ENCODE measurements at regions not wholly inside any gene's neighbourhood (a gene's known extent, or its start where the extent isn't known, plus 50 kb on each side); places are given as distances from the start of the nearest gene placed in this dataset.
A peak's percentile ranks its signal among the peaks of the same experiment; 100 is the strongest.
"Not testable (repeated sequence)": the region's sequence is repeated elsewhere in the genome, so short reads cannot be mapped to it uniquely, and the experiment has no call there.

DNA sequence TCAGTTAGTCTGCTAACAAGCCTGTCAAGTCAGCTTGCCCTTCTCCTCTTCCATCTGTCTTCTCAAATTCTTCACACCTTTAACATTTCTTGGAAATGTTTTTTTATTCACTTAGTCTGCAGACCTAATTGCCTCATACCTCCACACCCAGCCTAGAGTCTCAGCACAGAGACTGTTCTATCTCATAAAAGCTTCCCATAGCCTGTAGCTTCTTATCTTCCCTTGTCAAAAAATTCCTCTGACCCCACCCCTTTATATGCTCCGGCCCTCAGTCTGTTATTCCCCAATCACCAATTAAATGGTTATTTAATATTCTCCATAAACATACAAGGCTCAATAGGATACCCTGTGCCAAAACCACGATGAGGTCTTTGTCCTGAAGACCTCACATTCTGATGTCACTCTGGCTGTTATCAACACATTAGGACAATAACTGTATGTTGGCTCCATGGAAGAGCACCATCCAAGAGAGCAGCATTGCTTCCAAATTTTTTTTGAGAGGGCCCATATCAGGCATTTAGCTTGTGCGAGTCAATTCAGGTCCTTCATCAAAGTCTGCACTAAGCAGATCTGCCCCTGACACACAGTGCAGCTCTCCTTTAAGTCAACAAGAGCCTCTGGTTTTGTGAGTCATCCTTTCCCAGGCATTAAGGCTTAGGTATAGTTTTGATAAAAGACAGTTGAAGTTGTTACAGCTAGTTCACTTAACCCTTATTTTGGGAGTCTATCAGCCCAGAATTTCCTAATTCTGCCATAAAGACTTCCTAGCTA, 83.2 kb upstream of the TBX18 start:
- in situ Hi-C loops (cut with HindIII; ENCODE audit: low pct_ligation_motif_present, low pct_unique_long_range_greater_than_20kb, low sequenced_read_pairs), result no loop called here
- DNase-seq, result no peak

DNA sequence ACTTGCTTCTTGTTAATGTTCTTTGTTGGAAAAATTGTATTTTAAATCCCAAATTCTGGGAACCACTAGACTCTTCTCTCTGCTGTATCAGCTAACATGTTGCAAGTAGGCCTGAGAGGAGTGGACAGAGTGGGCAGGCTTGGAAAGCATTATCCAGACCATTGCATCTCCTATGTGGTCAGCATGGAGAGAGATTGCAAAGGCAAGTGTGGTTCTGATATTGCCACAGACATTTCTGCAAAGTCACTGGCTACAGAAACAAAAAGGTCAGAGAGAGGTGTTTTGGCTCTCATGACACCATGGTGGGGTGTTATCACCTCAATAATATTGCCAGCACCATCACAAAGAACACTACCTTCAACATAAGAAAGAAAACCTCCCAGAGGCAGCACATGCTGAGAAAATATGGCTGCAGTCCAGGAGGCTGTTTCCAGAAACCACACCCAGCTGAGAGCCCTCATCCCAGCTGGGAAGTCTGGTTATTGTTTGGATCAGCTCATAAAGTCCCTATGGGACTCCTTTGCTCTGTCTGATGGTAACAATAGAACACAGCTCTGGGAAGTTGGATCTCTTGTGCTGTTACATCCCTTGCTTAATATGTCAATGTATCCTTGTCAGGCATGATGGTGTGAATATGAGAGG, 78.2 kb upstream of the TBX18 start:
- in situ Hi-C loops (cut with HindIII; ENCODE audit: low pct_ligation_motif_present, low pct_unique_long_range_greater_than_20kb, low sequenced_read_pairs), result no loop called here
- DNase-seq, result no peak

DNA sequence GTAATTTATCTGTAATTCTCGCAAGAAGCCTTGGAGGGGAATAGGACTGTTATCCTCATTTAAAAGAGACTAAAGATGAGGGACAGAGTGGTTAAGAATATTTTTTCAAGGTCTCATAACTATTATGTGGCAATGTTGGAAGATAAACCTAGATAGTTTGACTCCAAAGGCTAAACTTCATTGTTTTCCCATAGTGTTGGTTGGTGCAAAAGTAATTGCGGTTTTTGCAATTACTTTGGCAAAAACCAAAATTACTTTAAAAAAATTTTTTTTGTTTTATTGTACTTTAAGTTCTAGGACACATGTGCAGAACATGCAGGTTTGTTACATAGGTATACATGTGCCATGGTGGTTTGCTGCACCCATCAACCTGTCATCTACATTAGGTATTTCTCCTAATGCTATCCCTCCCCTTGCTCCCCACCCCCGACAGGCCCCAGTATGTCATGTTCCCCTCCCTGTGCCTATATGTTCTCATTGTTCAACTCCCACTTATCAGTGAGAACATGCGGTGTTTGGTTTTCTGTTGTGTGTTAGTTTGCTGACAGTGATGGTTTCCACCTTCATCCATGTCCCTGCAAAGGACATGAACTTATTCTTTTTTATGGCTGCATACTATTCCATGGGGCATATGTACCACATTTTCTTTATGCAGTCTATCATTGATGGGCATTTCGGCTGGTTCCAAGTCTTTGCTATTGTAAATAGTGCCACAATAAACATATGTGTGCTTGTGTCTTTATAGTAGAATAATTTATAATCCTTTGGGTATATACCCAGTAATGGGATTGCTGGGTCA, 72.9 kb upstream of the TBX18 start:
- DNase-seq; in situ Hi-C loops (cut with HindIII; ENCODE audit: low pct_ligation_motif_present, low pct_unique_long_range_greater_than_20kb, low sequenced_read_pairs): not testable (repeated sequence)

DNA sequence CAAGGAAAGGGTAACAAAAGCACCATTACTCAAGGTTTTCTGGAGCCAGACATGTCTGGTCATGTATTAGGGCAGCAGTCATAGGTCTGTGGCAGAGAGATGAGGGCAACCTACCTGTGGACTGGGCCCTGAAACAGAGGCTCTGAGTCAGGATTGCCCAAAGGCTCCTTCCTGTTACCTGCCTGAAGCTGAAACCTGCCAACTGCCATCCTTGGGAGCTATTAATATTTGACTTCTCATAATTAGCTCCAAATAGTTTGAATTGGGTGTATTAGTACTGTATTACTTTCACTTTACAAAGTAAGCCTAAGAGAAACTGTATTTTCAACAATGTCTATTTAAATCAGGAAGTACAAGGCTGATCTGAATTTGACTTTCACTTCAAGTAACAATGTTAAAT, 72.0 kb upstream of the TBX18 start:
- DNase-seq, result no peak
- in situ Hi-C loops (cut with HindIII; ENCODE audit: low pct_ligation_motif_present, low pct_unique_long_range_greater_than_20kb, low sequenced_read_pairs), result no loop called here

DNA sequence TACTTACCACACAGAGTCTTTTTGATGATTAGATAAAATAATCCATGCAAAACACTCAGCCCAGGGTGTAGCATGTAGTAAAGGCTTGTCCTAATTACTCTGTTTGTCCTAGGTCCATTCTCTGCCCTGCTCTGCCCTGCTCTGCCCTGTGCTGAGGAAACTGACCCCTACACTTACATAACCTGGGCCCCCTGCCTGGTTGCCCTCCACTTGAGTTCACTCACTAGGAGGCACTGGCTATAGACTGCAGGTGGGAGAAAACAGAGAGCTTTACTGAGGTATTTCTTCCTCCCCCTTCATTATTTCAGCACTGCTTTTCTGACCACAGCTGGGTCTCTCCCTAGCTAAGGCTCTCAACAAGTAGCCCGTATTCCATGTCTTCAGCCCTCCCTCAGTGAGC, 70.9 kb upstream of the TBX18 start:
- in situ Hi-C loops (cut with HindIII; ENCODE audit: low pct_ligation_motif_present, low pct_unique_long_range_greater_than_20kb, low sequenced_read_pairs), result no loop called here
- no peak for DNase-seq

DNA sequence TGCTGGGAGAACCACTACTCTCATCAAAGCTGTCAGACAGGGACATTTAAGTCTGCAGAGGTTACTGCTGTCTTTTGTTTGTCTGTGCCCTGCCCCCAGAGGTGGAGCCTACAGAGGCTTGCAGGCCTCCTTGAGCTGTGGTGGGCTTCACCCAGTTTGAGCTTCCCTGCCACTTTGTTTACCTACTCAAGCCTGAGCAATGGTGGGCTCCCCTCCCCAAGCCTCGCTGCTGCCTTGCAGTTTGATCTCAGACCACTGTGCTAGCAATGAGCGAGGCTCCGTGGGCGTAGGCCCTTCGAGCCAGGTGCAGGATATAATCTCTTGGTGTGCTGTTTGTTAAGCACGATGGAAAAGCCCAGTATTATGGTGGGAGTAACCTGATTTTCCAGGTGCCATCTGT, 67.5 kb upstream of the TBX18 start:
- DNase-seq; in situ Hi-C loops (cut with HindIII; ENCODE audit: low pct_ligation_motif_present, low pct_unique_long_range_greater_than_20kb, low sequenced_read_pairs): not testable (repeated sequence)

GRCh38 chr6:84825461-84825860, 61.1 kb upstream of the TBX18 start:
- DNase-seq, result peak; percentile 8
- in situ Hi-C loops (cut with HindIII; ENCODE audit: low pct_ligation_motif_present, low pct_unique_long_range_greater_than_20kb, low sequenced_read_pairs), result no loop called here

DNA sequence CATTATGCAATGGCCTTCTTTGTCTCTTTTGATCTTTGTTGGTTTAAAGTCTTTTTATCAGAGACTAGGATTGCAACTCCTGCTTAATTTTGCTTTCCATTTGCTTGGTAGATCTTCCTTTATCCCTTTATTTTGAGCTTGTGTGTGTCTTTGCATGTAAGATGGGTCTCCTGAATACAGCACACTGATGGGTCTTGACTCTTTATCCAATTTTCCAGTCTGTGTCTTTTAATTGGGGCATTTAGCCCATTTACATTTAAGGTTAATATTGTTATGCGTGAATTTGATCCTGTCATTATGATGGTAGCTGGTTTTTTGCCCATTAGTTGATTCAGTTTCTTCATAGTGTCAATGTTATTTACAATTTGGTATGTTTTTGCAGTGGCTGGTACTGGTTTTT, 56.9 kb upstream of the TBX18 start:
- in situ Hi-C loops (cut with HindIII; ENCODE audit: low pct_ligation_motif_present, low pct_unique_long_range_greater_than_20kb, low sequenced_read_pairs); DNase-seq: not testable (repeated sequence)

- in situ Hi-C loops (cut with HindIII; ENCODE audit: low pct_ligation_motif_present, low pct_unique_long_range_greater_than_20kb, low sequenced_read_pairs), result no loop called here
- no peak for DNase-seq
These were observed 52.3 kb upstream of the TBX18 start for GRCh38 chr6:84816741-84817140.

DNA sequence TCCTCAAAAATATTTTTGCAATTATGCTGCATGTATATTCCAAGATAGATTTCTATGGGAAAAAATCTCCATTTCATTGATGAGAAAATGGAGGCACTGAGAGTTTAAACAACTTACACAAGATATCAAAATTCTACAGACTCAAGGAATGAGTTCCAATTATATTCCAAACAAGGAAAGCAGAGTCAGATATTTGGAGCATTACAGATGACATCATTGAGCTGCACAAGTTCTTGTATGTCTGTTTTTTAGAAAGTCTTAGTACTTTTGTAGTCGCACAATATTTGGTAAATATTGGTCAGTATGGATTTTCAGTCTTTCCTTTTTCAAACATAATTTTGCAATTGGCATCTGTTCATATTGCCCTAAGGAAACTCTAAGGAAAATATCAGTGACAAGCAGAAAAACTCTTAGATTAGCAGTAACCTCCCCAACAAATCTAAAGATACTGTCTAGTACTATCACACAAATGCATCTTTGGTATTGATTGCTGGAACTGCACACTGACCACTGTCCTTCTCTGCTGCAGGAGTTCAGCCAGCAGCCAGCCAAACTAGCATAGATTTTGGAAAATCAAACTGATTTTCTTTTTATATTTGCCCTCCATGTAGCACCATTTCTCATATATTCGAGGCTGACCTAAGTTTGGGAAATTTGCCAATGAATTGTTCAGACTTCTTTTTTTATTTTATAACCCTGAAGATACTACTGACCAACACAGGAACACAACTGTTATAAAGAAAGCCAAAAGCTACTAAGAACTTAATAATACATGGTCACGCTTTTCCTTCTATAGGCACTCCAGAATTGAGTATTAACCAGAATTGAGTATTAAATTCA, 51.7 kb upstream of the TBX18 start:
- in situ Hi-C loops (cut with HindIII; ENCODE audit: low pct_ligation_motif_present, low pct_unique_long_range_greater_than_20kb, low sequenced_read_pairs), result no loop called here

More for the DNA sequence above, 51.7 kb upstream of the TBX18 start:
- no peak for DNase-seq
